ENCODE measurements at regions not wholly inside any gene's neighbourhood (a gene's known extent, or its start where the extent isn't known, plus 50 kb on each side); places are given as distances from the start of the nearest gene placed in this dataset.

DNA sequence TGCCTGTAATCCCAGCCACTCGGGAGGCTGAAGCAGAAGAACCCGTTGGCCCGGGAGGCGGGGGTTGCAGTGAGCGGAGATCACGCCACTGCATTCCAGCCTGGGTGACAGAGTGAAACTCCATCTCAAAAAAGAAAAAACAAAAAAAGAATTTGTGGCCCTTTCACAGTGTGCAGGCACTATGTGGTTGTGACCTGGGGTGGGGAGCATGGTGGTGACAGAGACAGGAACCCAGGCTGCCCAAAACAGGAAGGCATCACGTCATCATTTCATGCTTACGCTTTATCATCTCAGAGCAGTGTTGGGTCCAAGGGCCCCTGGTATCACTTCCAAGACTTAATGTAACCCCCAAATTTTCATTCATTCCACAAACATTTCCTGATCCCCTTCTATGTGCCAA, 175.7 kb upstream of the GSC start:
- TF ChIP-seq, protein P1, sequence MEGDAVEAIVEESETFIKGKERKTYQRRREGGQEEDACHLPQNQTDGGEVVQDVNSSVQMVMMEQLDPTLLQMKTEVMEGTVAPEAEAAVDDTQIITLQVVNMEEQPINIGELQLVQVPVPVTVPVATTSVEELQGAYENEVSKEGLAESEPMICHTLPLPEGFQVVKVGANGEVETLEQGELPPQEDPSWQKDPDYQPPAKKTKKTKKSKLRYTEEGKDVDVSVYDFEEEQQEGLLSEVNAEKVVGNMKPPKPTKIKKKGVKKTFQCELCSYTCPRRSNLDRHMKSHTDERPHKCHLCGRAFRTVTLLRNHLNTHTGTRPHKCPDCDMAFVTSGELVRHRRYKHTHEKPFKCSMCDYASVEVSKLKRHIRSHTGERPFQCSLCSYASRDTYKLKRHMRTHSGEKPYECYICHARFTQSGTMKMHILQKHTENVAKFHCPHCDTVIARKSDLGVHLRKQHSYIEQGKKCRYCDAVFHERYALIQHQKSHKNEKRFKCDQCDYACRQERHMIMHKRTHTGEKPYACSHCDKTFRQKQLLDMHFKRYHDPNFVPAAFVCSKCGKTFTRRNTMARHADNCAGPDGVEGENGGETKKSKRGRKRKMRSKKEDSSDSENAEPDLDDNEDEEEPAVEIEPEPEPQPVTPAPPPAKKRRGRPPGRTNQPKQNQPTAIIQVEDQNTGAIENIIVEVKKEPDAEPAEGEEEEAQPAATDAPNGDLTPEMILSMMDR (IDR thresholded peaks at IDR 0.05) = no peak
- no peak for TF ChIP-seq POLR2A (IDR thresholded peaks at IDR 0.05)

All from Peyer's patch (tissue), 4 donors.